Activated naive CD4-positive, alpha-beta T cell treated with anti-CD3 and anti-CD28 coated beads, Interleukin-2, amount 50 U/mL, for 24 hours (primary cell): ENCODE measurements at regions not wholly inside any gene's neighbourhood (a gene's known extent, or its start where the extent isn't known, plus 50 kb on each side); places are given as distances from the start of the nearest gene placed in this dataset.

Experiments
- H3K27ac Mint-ChIP-seq: one replicate; pipeline ENCODE4 v1.8.0; 2021; ENCODE audit warnings: mild to moderate bottlenecking, mixed read lengths
- H3K27me3 Mint-ChIP-seq: one replicate; pipeline ENCODE4 v1.8.0; 2021; ENCODE audit warnings: mixed read lengths
- H3K36me3 Mint-ChIP-seq: one replicate; pipeline ENCODE4 v1.8.0; 2021; ENCODE audit warnings: mixed read lengths
- H3K4me1 Mint-ChIP-seq: one replicate; pipeline ENCODE4 v1.8.0; 2021; ENCODE audit warnings: mixed read lengths
- H3K4me3 Mint-ChIP-seq: one replicate; pipeline ENCODE4 v1.8.0; 2021; ENCODE audit warnings: mild to moderate bottlenecking, mixed read lengths
- H3K9me3 Mint-ChIP-seq: one replicate; pipeline ENCODE4 v1.8.0; 2021; ENCODE audit warnings: mixed read lengths

- H3K36me3 Mint-ChIP-seq = no peaks in the 10 kb centered on the region
- H3K4me3 Mint-ChIP-seq = no peak overlapping the region
- H3K27ac Mint-ChIP-seq = no peak overlapping the region
- no peaks in the 10 kb centered on the region for H3K27me3 Mint-ChIP-seq
- H3K4me1 Mint-ChIP-seq = no peaks in the 10 kb centered on the region
- no peaks in the 10 kb centered on the region for H3K9me3 Mint-ChIP-seq
Measured at GRCh38 chr6:104322841-104323240, 536.9 kb downstream of the HACE1 start.

- Mint-ChIP-seq H3K4me1 (no peaks in the 10 kb centered on the region), H3K9me3 (no peaks in the 10 kb centered on the region), H3K27ac (no peak overlapping the region), H3K27me3 (no peaks in the 10 kb centered on the region), H3K36me3 (no peaks in the 10 kb centered on the region), H3K4me3 (no peak overlapping the region)
Measured at GRCh38 chr6:104321301-104321700, 538.4 kb downstream of the HACE1 start.

- Mint-ChIP-seq H3K27ac (no peak overlapping the region), H3K9me3 (no peaks in the 10 kb centered on the region), H3K4me1 (no peaks in the 10 kb centered on the region), H3K36me3 (no peaks in the 10 kb centered on the region), H3K4me3 (no peak overlapping the region), H3K27me3 (no peaks in the 10 kb centered on the region)
Measured at GRCh38 chr6:104320896-104321295, 538.8 kb downstream of the HACE1 start.

GRCh38 chr6:104312851-104313250 lies 546.9 kb downstream of the HACE1 start:
- Mint-ChIP-seq H3K27me3 (no peaks in the 10 kb centered on the region), H3K4me1 (no peaks in the 10 kb centered on the region), H3K36me3 (no peaks in the 10 kb centered on the region), H3K27ac (no peak overlapping the region), H3K9me3 (no peaks in the 10 kb centered on the region), H3K4me3 (no peak overlapping the region)

GRCh38 chr6:104306211-104306610 lies 553.5 kb downstream of the HACE1 start:
- no peaks in the 10 kb centered on the region for H3K27me3 Mint-ChIP-seq
- no peaks in the 10 kb centered on the region for H3K36me3 Mint-ChIP-seq
- no peaks in the 10 kb centered on the region for H3K9me3 Mint-ChIP-seq
- H3K4me1 Mint-ChIP-seq = no peaks in the 10 kb centered on the region
- H3K27ac Mint-ChIP-seq = no peak overlapping the region
- H3K4me3 Mint-ChIP-seq = no peak overlapping the region

GRCh38 chr6:104305206-104305605 lies 554.5 kb downstream of the HACE1 start:
- Mint-ChIP-seq H3K27me3 (no peaks in the 10 kb centered on the region), H3K36me3 (no peaks in the 10 kb centered on the region), H3K9me3 (no peaks in the 10 kb centered on the region), H3K4me1 (no peaks in the 10 kb centered on the region), H3K27ac (no peak overlapping the region), H3K4me3 (no peak overlapping the region)

GRCh38 chr6:104301951-104302350 lies 557.8 kb downstream of the HACE1 start:
- Mint-ChIP-seq H3K4me1 (no peaks in the 10 kb centered on the region), H3K9me3 (no peaks in the 10 kb centered on the region), H3K4me3 (no peak overlapping the region), H3K36me3 (no peaks in the 10 kb centered on the region), H3K27me3 (no peaks in the 10 kb centered on the region), H3K27ac (no peak overlapping the region)

GRCh38 chr6:104286641-104287040 lies 573.1 kb downstream of the HACE1 start:
- Mint-ChIP-seq H3K27me3 (no peaks in the 10 kb centered on the region), H3K4me3 (no peak overlapping the region), H3K4me1 (no peaks in the 10 kb centered on the region), H3K36me3 (no peaks in the 10 kb centered on the region), H3K9me3 (peaks cover 4% of the 10 kb centered on the region), H3K27ac (no peak overlapping the region)

- Mint-ChIP-seq H3K4me1 (no peaks in the 10 kb centered on the region), H3K27me3 (no peaks in the 10 kb centered on the region), H3K36me3 (no peaks in the 10 kb centered on the region), H3K4me3 (no peak overlapping the region), H3K9me3 (peaks cover 5% of the 10 kb centered on the region), H3K27ac (no peak overlapping the region)
Measured at GRCh38 chr6:104284872-104285271, 574.8 kb downstream of the HACE1 start.

GRCh38 chr6:104282581-104282980 lies 577.1 kb downstream of the HACE1 start:
- Mint-ChIP-seq H3K27me3 (no peaks in the 10 kb centered on the region), H3K4me1 (no peaks in the 10 kb centered on the region), H3K9me3 (peaks cover 17% of the 10 kb centered on the region), H3K36me3 (no peaks in the 10 kb centered on the region), H3K27ac (no peak overlapping the region), H3K4me3 (no peak overlapping the region)

GRCh38 chr6:104281370-104281769 lies 578.3 kb downstream of the HACE1 start:
- Mint-ChIP-seq H3K36me3 (no peaks in the 10 kb centered on the region), H3K4me3 (no peak overlapping the region)

GRCh38 chr6:104268389-104268788 lies 591.3 kb downstream of the HACE1 start:
- H3K9me3 Mint-ChIP-seq = no peaks in the 10 kb centered on the region
- no peaks in the 10 kb centered on the region for H3K36me3 Mint-ChIP-seq
- no peaks in the 10 kb centered on the region for H3K4me1 Mint-ChIP-seq
- H3K27ac Mint-ChIP-seq = no peak overlapping the region
- H3K4me3 Mint-ChIP-seq = no peak overlapping the region
- no peaks in the 10 kb centered on the region for H3K27me3 Mint-ChIP-seq

More at GRCh38 chr6:104281370-104281769, 578.3 kb downstream of the HACE1 start:
- peaks cover 19% of the 10 kb centered on the region for H3K9me3 Mint-ChIP-seq
- H3K4me1 Mint-ChIP-seq = no peaks in the 10 kb centered on the region
- no peaks in the 10 kb centered on the region for H3K27me3 Mint-ChIP-seq
- no peak overlapping the region for H3K27ac Mint-ChIP-seq

- Mint-ChIP-seq H3K4me3 (no peak overlapping the region), H3K4me1 (no peaks in the 10 kb centered on the region), H3K27ac (no peak overlapping the region), H3K36me3 (no peaks in the 10 kb centered on the region), H3K9me3 (no peaks in the 10 kb centered on the region), H3K27me3 (no peaks in the 10 kb centered on the region)
Measured at GRCh38 chr6:104266922-104267321, 592.8 kb downstream of the HACE1 start.

- no peak overlapping the region for H3K4me3 Mint-ChIP-seq
- no peaks in the 10 kb centered on the region for H3K4me1 Mint-ChIP-seq
- H3K27me3 Mint-ChIP-seq = no peaks in the 10 kb centered on the region
- no peaks in the 10 kb centered on the region for H3K9me3 Mint-ChIP-seq
- no peaks in the 10 kb centered on the region for H3K36me3 Mint-ChIP-seq
- no peak overlapping the region for H3K27ac Mint-ChIP-seq
Measured at GRCh38 chr6:104256646-104257045, 603.1 kb downstream of the HACE1 start.

GRCh38 chr6:104253236-104253635 lies 606.5 kb downstream of the HACE1 start:
- H3K27me3 Mint-ChIP-seq = no peaks in the 10 kb centered on the region
- no peak overlapping the region for H3K27ac Mint-ChIP-seq
- H3K4me1 Mint-ChIP-seq = no peaks in the 10 kb centered on the region
- no peaks in the 10 kb centered on the region for H3K9me3 Mint-ChIP-seq
- no peak overlapping the region for H3K4me3 Mint-ChIP-seq
- no peaks in the 10 kb centered on the region for H3K36me3 Mint-ChIP-seq

GRCh38 chr6:104252276-104252675 lies 607.4 kb downstream of the HACE1 start:
- Mint-ChIP-seq H3K4me1 (no peaks in the 10 kb centered on the region), H3K36me3 (no peaks in the 10 kb centered on the region), H3K9me3 (no peaks in the 10 kb centered on the region), H3K27ac (no peak overlapping the region), H3K27me3 (no peaks in the 10 kb centered on the region), H3K4me3 (no peak overlapping the region)

- H3K9me3 Mint-ChIP-seq = no peaks in the 10 kb centered on the region
- no peak overlapping the region for H3K27ac Mint-ChIP-seq
- no peaks in the 10 kb centered on the region for H3K27me3 Mint-ChIP-seq
- no peaks in the 10 kb centered on the region for H3K4me1 Mint-ChIP-seq
- no peak overlapping the region for H3K4me3 Mint-ChIP-seq
- H3K36me3 Mint-ChIP-seq = no peaks in the 10 kb centered on the region
Measured at GRCh38 chr6:104251651-104252050, 608.1 kb downstream of the HACE1 start.
